CD4-positive, alpha-beta T cell treated with Interferon alpha-2 for 1 hour (primary cell): ENCODE measurements at regions not wholly inside any gene's neighbourhood (a gene's known extent, or its start where the extent isn't known, plus 50 kb on each side); places are given as distances from the start of the nearest gene placed in this dataset.
A peak's percentile ranks its signal among the peaks of the same experiment; 100 is the strongest.

ENCODE experiments used
- DNase-seq, 2 donors: peaks; one replicate each; pipeline ENCODE4 v3.0.0-alpha.2; 2020 to 2022

GRCh38 chr7:85883-86515 is 106.4 kb upstream of the FAM20C start:
- DNase-seq, result no peak

GRCh38 chr7:86629-87028 is 105.7 kb upstream of the FAM20C start:
- DNase-seq, result no peak

GRCh38 chr7:87047-87446 is 105.3 kb upstream of the FAM20C start:
- DNase-seq, result no peak

- no peak for DNase-seq
Measured at GRCh38 chr7:87671-88070, 104.7 kb upstream of the FAM20C start.

- DNase-seq, result no peak
Measured at GRCh38 chr7:88095-88926, 104.1 kb upstream of the FAM20C start.

GRCh38 chr7:88927-89231 is 103.5 kb upstream of the FAM20C start:
- DNase-seq, result no peak

GRCh38 chr7:89232-90019 is 102.9 kb upstream of the FAM20C start:
- DNase-seq, result peak in 1 of 2 donors; percentile 31

- no peak for DNase-seq
Measured at GRCh38 chr7:90111-91063, 102.0 kb upstream of the FAM20C start.

GRCh38 chr7:91396-92175 is 100.8 kb upstream of the FAM20C start:
- no peak for DNase-seq

- DNase-seq, result no peak
Measured at GRCh38 chr7:92231-92674, 100.1 kb upstream of the FAM20C start.

- no peak for DNase-seq
Measured at GRCh38 chr7:92888-93672, 99.3 kb upstream of the FAM20C start.

GRCh38 chr7:94251-94801 is 98.0 kb upstream of the FAM20C start:
- no peak for DNase-seq

- no peak for DNase-seq
Measured at GRCh38 chr7:95180-95862, 97.0 kb upstream of the FAM20C start.

- no peak for DNase-seq
Measured at GRCh38 chr7:95863-96260, 96.5 kb upstream of the FAM20C start.

- no peak for DNase-seq
Measured at GRCh38 chr7:96861-97260, 95.5 kb upstream of the FAM20C start.

- no peak for DNase-seq
Measured at GRCh38 chr7:97310-97841, 95.0 kb upstream of the FAM20C start.

GRCh38 chr7:101146-102046 is 91.0 kb upstream of the FAM20C start:
- DNase-seq, result no peak

GRCh38 chr7:102047-102711 is 90.2 kb upstream of the FAM20C start:
- no peak for DNase-seq
